Ramos (cell line): ENCODE measurements at regions not wholly inside any gene's neighbourhood (a gene's known extent, or its start where the extent isn't known, plus 50 kb on each side); places are given as distances from the start of the nearest gene placed in this dataset.
"Not testable (repeated sequence)": the region's sequence is repeated elsewhere in the genome, so short reads cannot be mapped to it uniquely, and the experiment has no call there.

Experiments used
- in situ Hi-C: fragments of 300-500 bp; cut with MboI; formaldehyde crosslinking; loops from one replicate; pipeline ENCODE4 v1.14.3; 2022; ENCODE audit warnings: low sequenced_read_pairs; ENCODE audit not compliant: unreplicated experiment

GRCh38 chr5:38151878-38152277, 106.5 kb upstream of the EGFLAM start:
- in situ Hi-C loops = no loop called here

GRCh38 chr5:38149815-38150195, 108.6 kb upstream of the EGFLAM start:
- in situ Hi-C loops = no loop called here

- in situ Hi-C loops = no loop called here
These were observed 110.2 kb upstream of the EGFLAM start for GRCh38 chr5:38148021-38148625.

- in situ Hi-C loops = no loop called here
These were observed 115.0 kb upstream of the EGFLAM start for GRCh38 chr5:38143384-38143783.

- in situ Hi-C loops = no loop called here
These were observed 116.7 kb upstream of the EGFLAM start for GRCh38 chr5:38141665-38142064.

- in situ Hi-C loops = no loop called here
These were observed 119.8 kb upstream of the EGFLAM start for GRCh38 chr5:38138574-38138973.

- in situ Hi-C loops = no loop called here
These were observed 122.8 kb upstream of the EGFLAM start for GRCh38 chr5:38135486-38136039.

GRCh38 chr5:38134810-38135209, 123.5 kb upstream of the EGFLAM start:
- in situ Hi-C loops = no loop called here

GRCh38 chr5:38134294-38134693, 124.1 kb upstream of the EGFLAM start:
- in situ Hi-C loops = not testable (repeated sequence)

GRCh38 chr5:38131686-38132085, 126.7 kb upstream of the EGFLAM start:
- in situ Hi-C loops = no loop called here

GRCh38 chr5:38124321-38124720, 134.0 kb upstream of the EGFLAM start:
- in situ Hi-C loops = no loop called here

GRCh38 chr5:38121420-38121819, 136.9 kb upstream of the EGFLAM start:
- in situ Hi-C loops = no loop called here

- in situ Hi-C loops = no loop called here
These were observed 138.5 kb upstream of the EGFLAM start for GRCh38 chr5:38119836-38120235.

- in situ Hi-C loops = no loop called here
These were observed 140.4 kb upstream of the EGFLAM start for GRCh38 chr5:38117784-38118479.

- in situ Hi-C loops = no loop called here
These were observed 143.0 kb upstream of the EGFLAM start for GRCh38 chr5:38115318-38115827.

GRCh38 chr5:38113880-38114279, 144.5 kb upstream of the EGFLAM start:
- in situ Hi-C loops = no loop called here

GRCh38 chr5:38113456-38113855, 144.9 kb upstream of the EGFLAM start:
- in situ Hi-C loops = no loop called here

GRCh38 chr5:38112938-38113337, 145.4 kb upstream of the EGFLAM start:
- in situ Hi-C loops = no loop called here

GRCh38 chr5:38110130-38110529, 148.2 kb upstream of the EGFLAM start:
- in situ Hi-C loops = no loop called here

GRCh38 chr5:38107096-38107495, 151.3 kb upstream of the EGFLAM start:
- in situ Hi-C loops = no loop called here

- in situ Hi-C loops = no loop called here
These were observed 152.6 kb upstream of the EGFLAM start for GRCh38 chr5:38105801-38106200.

GRCh38 chr5:38105231-38105570, 153.2 kb upstream of the EGFLAM start:
- in situ Hi-C loops = no loop called here
